ENCODE measurements at regions not wholly inside any gene's neighbourhood (a gene's known extent, or its start where the extent isn't known, plus 50 kb on each side); places are given as distances from the start of the nearest gene placed in this dataset.

DNA sequence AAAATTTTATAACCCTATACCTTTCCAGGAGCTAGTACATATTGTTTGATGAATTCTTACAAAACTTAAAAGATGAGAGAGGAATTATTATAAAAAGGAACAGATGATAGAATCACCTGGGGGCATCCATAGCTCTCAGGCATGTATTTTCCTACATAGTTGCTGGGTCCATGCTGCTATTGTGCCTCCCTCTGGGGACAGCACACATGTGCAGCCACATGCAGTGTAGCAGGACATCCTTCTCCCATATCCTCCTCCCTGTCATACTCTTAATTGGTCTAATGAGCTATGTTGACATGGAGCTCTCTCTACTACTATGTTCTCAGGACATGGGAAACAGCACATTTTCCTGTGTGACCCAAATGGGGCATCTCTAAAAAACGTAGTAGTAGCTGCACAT is 898.2 kb upstream of the MAP3K7 start:
- Histone ChIP-seq H4K20me1 (ENCODE audit: control insufficient read depth, extremely low read depth, insufficient read depth, low read length) (no peaks in the 10 kb centered on the region), H3K9me1 (ENCODE audit: control insufficient read depth, extremely low read depth, insufficient read depth, low read length) (no peaks in the 10 kb centered on the region), H3K27ac (ENCODE audit: control insufficient read depth, insufficient read depth, low read length) (no peak overlapping the region), H3K4me1 (ENCODE audit: control insufficient read depth, extremely low read depth, insufficient read depth, low read length) (no peaks in the 10 kb centered on the region), H3K27me3 (ENCODE audit: control insufficient read depth, extremely low read depth, insufficient read depth, low read length) (no peaks in the 10 kb centered on the region), H3K4me3 (ENCODE audit: control insufficient read depth in 2 of 3, extremely low read depth in 1 of 3, insufficient read depth in 2 of 3, low read depth in 1 of 3, low read length in 3 of 3) (no peak overlapping the region), H3K36me3 (ENCODE audit: control insufficient read depth in 2 of 2, extremely low read depth in 1 of 2, insufficient read depth in 2 of 2, low read length in 2 of 2) (no peaks in the 10 kb centered on the region), H3K9ac (ENCODE audit: control insufficient read depth, extremely low read depth, insufficient read depth, low read length) (no peak overlapping the region), H3K4me2 (ENCODE audit: control insufficient read depth, extremely low read depth, insufficient read depth, low read depth, low read length) (no peak overlapping the region), H2AFZ (ENCODE audit: control insufficient read depth, low read length) (no peak overlapping the region), H3K79me2 (ENCODE audit: control insufficient read depth, insufficient read depth, low read length) (no peaks in the 10 kb centered on the region), H3K9me3 (ENCODE audit: control insufficient read depth, low read depth, low read length) (no peaks in the 10 kb centered on the region)
- DNase-seq (ENCODE audit: low read depth, low spot score): no peak
- FAIRE-seq: no peak
- TF ChIP-seq EZH2 (IDR thresholded peaks at IDR 0.05; ENCODE audit: low read length): no peak
- TF ChIP-seq, protein P1, sequence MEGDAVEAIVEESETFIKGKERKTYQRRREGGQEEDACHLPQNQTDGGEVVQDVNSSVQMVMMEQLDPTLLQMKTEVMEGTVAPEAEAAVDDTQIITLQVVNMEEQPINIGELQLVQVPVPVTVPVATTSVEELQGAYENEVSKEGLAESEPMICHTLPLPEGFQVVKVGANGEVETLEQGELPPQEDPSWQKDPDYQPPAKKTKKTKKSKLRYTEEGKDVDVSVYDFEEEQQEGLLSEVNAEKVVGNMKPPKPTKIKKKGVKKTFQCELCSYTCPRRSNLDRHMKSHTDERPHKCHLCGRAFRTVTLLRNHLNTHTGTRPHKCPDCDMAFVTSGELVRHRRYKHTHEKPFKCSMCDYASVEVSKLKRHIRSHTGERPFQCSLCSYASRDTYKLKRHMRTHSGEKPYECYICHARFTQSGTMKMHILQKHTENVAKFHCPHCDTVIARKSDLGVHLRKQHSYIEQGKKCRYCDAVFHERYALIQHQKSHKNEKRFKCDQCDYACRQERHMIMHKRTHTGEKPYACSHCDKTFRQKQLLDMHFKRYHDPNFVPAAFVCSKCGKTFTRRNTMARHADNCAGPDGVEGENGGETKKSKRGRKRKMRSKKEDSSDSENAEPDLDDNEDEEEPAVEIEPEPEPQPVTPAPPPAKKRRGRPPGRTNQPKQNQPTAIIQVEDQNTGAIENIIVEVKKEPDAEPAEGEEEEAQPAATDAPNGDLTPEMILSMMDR (optimal IDR thresholded peaks at IDR 0.05 in 1 of 3, IDR thresholded peaks at IDR 0.05 in 1 of 3, conservative IDR thresholded peaks at IDR 0.05 in 1 of 3; ENCODE audit: extremely low read depth in 1 of 3, insufficient read depth in 2 of 3, low read length in 3 of 3): no peak
- dilution Hi-C loops (cut with MboI; ENCODE audit: extremely low pct_ligation_motif_present, low sequenced_read_pairs): no loop called here

DNA sequence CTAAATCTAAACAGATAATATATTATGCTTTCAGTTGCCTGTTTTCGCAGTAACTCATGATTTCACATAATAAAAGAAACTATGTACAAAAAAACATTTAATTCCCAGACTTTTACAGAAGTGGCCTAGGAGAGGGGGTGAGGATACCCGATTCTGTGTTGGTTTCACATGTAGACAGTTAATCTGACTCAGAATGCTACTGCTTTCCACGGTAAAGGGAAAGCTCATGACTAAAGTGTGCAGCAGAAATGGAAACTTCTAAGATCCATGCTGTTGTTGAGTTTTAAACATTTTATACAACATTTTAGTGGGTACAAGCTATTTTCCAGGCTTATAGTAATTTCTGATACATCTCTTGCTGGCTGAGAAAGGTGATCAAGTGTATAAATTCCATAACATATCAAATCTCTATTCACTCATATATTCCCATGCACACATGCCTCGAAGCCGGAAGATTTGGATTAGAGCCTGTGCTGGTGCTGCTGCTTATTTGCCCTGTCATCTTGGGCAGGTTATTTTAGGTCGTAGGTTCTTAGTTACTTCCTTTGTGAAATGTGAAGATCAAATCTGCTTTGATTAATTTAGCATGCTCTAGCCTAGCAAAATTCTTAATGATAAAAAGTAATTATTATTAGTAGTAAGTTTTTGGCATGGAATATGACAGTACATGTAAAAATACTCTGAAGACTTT is 896.7 kb upstream of the MAP3K7 start:
- no peak for FAIRE-seq
- no peaks in the 10 kb centered on the region for H3K27me3 ChIP-seq (ENCODE audit: control insufficient read depth, extremely low read depth, insufficient read depth, low read length)

More for the DNA sequence above, 896.7 kb upstream of the MAP3K7 start:
- Histone ChIP-seq H3K9me3 (ENCODE audit: control insufficient read depth, low read depth, low read length) (no peaks in the 10 kb centered on the region), H3K4me1 (ENCODE audit: control insufficient read depth, extremely low read depth, insufficient read depth, low read length) (no peaks in the 10 kb centered on the region), H2AFZ (ENCODE audit: control insufficient read depth, low read length) (no peak overlapping the region), H3K36me3 (ENCODE audit: control insufficient read depth in 2 of 2, extremely low read depth in 1 of 2, insufficient read depth in 2 of 2, low read length in 2 of 2) (no peaks in the 10 kb centered on the region), H3K27ac (ENCODE audit: control insufficient read depth, insufficient read depth, low read length) (no peak overlapping the region), H3K4me3 (ENCODE audit: control insufficient read depth in 2 of 3, extremely low read depth in 1 of 3, insufficient read depth in 2 of 3, low read depth in 1 of 3, low read length in 3 of 3) (no peak overlapping the region), H3K79me2 (ENCODE audit: control insufficient read depth, insufficient read depth, low read length) (no peaks in the 10 kb centered on the region), H3K9ac (ENCODE audit: control insufficient read depth, extremely low read depth, insufficient read depth, low read length) (no peak overlapping the region), H3K9me1 (ENCODE audit: control insufficient read depth, extremely low read depth, insufficient read depth, low read length) (no peaks in the 10 kb centered on the region), H4K20me1 (ENCODE audit: control insufficient read depth, extremely low read depth, insufficient read depth, low read length) (no peaks in the 10 kb centered on the region), H3K4me2 (ENCODE audit: control insufficient read depth, extremely low read depth, insufficient read depth, low read depth, low read length) (no peak overlapping the region)
- no peak for TF ChIP-seq EZH2 (IDR thresholded peaks at IDR 0.05; ENCODE audit: low read length)
- TF ChIP-seq, protein P1 (optimal IDR thresholded peaks at IDR 0.05 in 1 of 3, IDR thresholded peaks at IDR 0.05 in 1 of 3, conservative IDR thresholded peaks at IDR 0.05 in 1 of 3; ENCODE audit: extremely low read depth in 1 of 3, insufficient read depth in 2 of 3, low read length in 3 of 3): no peak
- dilution Hi-C loops (cut with MboI; ENCODE audit: extremely low pct_ligation_motif_present, low sequenced_read_pairs): no loop called here
- no peak for DNase-seq (ENCODE audit: low read depth, low spot score)

All from keratinocyte (primary cell).